ENCODE measurements at regions not wholly inside any gene's neighbourhood (a gene's known extent, or its start where the extent isn't known, plus 50 kb on each side); places are given as distances from the start of the nearest gene placed in this dataset.

DNA sequence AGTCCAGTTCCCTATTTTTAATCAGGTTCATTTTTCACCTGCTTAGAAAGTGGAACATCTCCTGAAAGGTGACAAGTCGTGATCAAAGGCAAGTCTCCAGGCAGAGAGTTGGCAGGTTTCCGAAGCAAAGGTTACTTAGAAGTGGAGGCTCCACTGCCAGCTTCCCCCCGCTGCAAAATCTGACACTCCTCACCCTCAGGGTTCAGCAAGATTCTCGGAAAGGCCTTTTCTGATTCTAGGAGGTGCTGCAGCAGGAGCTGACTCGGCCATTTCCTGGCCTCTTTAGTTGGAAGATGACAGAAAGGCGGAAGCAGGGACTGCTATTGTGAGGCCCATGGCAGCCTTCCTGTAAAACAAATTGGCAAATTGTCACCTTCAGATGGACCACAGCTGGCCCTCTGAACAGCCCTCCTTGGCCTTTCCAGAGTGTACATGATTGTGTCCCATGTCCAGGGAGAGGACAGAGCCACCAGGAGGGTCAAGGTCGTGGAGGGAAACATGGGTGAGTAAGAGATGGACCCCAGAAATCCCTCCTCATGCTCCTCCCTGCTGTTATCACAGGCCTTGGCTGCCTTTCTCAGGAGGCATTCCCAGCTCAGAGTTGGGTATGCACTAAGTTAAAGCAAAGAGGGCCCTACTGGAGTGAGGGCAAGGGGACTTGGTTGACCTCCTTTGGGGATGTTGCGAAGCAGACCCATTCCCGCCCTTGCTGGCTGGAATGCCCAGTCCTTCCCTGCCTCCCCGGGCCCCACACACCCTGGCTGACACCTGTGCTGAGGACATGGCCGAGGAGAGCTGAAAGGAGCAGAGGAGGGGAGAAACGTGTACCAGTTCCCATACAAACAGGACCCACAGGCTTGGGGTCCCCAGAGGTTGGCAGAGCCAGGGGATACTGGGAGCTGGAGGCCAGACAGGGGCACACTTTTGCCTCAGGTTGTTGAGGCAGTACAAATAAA lies 115.5 kb upstream of the IRF2BP2 start:
- DNase-seq, result no peak

DNA sequence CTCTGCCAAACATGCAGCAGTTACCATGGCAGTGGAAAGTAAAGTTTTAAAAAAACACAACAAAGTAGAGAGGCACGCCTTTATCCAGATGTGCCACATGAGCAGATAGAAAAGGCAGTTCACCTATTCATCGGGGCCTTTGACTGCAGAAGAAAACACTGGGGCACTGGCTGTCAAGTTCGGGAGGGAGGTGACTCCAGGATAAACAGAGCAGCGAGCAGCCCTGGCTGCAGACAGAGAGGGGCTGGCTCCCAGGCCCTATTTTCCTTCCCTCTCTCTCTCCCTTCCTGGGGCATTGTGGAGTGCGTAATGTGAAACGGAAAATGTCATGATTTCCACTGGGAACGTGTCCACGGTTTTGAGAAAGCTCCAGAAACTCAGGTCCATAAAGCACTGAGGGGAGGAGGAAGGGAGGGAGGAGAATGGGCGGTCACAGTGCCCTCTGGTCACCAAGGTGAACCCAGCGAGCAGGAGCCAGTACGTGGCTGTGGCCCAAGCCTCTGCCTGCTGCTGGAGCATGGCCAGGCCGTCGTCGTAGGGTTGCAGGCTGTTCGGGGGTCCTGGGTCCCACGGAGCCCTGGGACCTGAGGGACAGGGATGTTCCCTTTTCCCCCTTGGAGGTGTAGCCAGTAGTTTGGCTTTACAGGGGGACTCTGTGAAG lies 114.7 kb upstream of the IRF2BP2 start:
- no peak for DNase-seq

DNA sequence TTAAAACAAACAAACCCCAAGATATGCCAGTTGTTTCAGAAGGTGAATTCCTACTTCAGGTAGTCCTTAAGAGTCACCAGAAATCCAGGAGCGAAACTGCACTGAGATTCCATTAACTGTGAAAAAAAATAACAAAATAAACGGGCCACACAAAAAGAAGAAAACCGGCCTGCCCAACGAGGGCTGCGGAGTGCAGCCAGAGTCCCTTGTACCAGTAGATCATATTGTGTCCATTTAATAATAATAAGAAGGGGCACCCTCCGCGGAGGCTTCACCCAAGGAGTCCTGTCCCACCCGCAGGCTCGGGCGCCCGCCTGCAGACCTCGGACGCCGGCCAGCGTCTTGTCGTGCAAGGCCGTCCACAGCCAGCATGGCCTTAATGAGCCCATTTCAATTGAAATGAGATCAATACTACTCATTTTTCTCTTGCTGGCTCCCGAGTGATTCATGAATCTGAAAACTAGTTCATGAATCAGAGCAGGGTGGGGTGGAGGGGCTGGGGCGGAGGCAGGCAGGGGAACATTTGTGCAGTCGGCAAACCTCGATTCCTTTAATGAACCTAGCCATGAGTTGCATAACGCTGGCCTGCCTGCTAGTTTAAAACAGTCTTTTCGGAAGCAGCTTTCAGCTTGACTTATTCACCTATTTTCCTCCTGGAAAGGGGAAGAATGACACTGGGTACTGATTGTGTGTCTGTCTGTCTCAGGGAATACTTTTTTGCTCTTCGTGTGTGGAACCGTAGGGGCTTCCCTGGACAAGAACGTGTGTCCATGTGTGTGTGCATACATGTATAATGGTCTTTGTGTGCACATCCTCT lies 113.1 kb upstream of the IRF2BP2 start:
- no peak for DNase-seq

DNA sequence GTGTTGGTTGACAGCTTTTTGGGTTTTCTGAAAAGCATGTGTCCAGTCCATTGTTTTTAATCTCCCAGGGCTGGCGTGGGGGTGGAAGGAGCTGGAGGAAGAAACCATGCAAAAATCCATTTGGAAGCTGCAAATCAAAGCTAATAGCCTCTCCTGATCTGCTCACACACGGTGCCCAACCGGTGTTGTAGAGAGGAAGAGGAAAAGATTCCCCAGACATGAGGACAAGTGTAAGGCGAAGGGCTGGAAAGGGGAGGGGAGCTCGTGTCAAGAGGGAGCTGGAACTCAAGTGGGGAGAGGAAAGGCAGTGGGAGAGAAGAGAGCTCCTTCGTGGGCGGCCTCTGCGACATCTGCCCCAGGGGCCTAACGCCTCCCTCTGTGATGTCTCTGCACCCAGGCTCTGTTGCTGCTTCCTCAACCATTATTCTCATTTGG lies 112.3 kb upstream of the IRF2BP2 start:
- no peak for DNase-seq

DNA sequence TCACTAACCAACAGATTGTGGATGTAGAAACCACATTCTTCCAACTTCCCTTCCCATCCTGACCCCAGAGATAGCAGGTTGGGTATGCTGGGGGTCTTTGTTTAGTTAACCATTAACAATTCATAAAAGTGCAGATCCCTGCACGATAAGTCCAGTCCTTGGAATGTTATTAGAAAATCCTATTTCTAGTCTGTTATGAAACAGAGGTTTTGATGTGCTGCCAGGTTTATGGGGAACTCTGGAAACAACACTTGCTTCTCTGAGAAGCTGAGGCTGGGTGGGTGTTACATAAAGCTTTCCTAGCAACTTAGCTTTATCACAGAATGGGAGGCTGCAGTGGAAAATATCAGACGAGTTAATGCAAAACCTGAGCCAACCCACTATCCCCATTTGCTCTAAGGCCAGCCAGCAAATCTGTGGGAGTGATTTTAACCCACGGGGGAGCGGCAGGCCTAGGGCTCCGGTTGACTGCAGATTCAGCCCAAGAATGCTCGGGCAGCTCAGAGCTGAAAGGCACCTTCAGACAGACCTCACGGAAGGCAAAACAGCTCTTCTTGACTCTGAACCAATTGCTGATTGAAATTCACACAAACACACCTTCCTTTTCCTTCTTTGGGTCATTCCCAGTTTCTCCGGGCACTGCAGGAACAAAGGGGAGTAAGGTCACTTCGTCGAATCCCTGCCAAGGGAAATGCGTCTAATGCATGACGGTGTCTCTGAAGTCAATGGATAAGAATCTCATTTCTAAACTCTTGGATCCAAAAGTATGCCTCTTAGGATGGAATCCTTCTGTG lies 111.7 kb upstream of the IRF2BP2 start:
- DNase-seq, result no peak

DNA sequence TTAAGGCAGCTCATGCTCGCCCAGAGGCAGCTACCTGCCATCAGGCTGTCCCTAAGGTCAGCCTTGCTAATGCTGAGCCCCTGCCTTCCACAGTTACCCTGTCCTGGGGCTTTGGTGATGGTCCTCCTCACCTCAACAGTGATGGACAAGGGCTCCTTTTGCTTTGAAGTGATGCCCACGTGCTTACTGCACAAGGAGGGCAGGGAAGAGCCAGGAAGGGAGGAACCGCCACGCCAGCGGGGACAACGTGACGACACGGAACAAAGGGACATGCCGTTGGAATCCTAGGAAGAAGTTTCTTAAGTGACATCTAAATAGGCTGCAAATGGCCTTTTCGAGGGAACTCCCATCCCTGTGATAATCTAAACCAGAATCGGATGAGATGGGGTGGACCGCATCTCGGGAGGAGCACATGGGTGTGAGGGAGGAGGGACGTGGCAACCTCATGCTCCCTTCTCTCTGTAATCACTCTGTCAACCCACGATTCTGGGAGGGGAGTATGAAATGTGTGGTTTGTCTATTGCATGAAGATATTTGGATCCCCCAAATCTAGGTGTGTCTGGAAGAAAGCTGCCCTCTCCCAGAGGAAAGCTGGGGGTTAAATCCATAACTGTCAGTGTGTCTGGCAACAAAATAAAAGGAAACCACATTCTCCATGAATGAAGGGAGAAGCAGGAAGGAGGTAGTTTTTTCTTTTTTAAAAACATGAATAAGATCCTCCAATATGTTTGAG lies 110.9 kb upstream of the IRF2BP2 start:
- DNase-seq, result no peak

DNA sequence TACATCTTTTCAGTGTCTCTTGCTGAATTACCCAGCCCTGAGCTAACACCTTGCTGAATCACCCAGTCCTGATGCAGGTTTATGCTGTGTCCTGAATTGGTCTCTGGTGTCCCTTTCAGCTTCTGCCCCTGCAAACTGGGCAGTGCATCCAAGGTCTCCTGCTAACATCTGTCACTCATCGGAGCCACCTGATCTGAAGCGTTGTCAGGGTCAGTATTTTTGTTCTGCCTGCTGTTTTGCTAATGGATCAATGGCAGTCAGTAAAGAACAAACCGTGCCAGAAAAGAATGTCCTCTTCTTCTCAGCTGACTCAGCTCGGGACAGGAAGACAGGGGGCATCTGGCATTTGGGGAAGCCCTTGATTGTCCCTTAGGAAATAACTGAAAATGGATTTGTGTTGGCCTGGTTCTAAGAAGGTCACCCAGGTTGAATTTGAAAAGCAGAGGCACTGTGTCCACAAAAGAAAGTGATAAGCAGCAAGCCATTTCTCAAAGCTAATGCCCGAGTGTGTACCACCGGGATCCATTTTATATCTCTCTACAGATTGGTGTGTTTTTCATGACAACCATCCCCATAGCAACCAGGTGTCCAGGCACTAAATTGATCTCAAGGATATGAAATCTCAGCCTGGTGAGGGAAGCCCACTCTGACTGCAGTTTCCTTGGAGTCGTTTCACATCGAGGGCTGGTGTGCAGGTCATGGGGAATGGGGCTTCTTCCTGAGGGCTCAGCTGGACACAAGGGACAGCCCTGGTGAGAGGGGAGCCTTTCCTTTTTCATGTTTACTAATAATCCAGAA lies 109.7 kb upstream of the IRF2BP2 start:
- no peak for DNase-seq

DNA sequence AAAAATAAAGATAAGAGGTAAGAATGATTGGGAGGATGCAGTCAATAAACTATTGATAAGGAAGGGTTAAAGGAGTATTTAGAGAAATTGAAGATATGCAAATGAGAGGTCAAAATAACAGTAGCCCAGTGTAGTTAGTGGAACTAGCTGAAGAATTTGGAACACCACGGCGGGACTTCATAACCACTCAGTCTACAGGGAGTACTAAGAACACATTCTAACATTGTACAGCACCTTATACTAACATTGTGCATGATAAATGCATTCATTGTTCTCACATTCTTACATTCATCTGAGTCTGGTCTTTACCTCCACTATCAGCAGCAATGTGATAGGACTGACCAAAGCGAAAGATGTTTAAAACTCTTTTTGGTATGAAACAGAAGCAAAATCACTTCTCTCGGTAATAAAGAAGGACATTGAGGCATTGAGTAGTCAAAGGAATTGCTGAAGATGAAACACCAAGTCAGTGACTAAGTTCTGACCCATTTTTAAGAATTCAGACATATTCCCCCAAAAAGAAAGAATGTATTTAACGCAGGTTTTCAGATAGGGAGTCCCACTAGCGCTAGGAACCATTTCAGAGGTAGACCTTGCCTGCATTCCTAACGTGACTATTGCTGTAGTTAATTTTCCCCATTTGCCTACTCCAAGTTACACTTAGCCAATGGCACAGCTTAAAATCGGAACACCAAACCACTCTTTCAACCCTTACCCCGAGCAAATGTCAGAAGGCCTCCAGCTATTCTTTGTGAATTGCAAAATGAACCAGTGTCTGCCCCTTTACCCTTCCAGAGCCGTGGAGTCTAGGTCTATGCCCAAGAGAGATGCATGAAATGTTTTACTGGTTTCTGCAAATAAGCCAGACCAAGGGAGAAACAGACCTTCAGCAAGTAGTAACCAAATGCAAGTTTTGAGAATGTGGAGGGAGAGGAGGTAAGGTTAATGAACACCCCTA lies 108.8 kb upstream of the IRF2BP2 start:
- DNase-seq, result no peak

DNA sequence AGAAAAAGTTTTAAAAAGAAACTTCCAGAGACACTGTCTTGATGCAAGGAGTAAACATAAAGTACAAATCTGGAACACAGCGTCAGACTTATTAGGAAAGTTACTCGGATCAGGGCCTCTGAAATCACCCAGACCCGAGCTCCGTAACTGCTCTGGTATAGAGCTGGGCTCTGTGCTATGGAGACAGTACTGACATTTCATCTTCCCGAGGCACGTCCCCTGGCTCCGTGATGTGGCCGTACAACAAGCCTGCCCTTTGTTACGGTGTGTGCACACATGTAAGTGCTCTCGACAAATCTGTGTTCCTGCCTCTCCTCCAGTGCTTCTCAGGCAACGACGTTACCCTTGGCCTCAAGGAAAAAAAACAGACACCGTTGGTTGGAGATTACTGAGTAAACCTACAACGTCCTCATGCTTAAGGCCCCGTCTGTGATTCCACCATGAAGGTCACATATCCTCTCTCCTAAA lies 107.0 kb upstream of the IRF2BP2 start:
- DNase-seq, result no peak

DNA sequence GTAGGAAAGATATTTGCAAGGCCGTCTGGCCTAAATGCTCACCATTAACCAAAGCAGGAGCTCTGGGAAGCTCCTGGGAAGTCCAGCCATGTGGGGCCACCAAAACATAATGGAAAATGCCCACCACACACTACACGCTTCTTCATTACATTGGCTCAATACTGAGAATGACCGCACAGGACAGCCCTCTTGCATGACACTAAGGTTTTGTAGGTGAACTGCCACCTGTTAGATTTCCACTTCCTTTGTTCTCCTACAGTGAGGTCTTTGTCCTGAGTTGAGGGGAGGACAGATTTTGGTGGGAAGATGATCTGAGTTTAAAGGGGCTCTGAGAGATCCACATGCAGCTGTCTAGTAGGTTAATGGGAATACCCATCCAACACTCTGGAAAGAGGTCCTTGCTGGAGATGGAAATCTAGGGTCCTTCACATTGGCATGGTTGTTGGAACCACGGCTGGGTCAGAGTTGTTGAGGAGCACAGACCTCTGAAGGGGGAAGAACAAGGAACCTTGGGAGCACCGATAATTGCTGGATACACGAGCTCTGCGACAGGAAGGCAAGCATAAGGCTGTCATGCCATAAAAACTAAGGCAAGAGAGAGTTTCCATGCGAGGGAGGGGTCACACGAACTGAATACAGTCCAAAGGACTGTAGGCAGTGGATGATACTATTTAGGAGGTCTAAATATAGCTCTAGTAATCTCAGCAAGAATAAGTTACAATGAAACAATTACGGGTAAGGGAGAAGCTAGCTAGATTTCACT lies 105.5 kb upstream of the IRF2BP2 start:
- no peak for DNase-seq

DNA sequence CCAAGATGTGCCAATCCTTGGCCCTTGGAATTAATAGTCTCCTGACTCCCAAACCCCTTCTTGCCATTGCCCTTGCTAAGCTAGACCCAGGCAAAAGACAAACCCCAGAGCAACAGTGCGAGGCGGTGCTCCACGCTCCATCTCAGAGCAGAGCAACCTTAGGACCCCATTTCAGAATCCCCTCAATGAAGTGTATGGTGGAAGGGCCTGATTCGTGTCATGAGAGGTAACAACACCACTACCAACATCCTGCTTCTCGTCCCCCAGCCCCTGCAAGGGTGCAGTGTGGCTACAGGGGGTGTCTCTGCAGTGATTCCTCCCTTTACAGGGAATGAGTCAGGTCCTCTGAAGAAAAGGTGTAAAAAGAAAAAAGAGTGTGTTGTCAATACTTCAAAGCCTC lies 103.9 kb upstream of the IRF2BP2 start:
- peak; percentile 13 for DNase-seq

DNA sequence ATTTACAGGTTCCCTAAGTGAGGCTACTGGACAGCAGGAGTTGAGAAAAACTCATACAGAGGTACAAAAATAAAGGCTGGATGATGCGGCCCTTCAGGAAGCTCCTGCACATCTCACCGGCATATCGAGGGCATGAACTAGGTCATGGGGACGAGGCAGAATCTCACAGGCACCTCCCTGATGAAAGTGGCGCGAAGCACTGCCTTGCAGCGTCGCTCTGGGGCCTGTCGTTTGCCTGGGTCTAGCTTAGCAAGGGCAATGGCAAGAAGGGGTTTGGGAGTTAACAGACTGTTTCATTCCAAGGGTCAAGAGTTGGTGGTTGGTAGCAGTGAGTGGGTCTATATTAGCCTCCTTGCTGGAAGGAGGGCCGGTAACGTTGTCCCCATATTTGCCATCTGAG lies 103.5 kb upstream of the IRF2BP2 start:
- no peak for DNase-seq

DNA sequence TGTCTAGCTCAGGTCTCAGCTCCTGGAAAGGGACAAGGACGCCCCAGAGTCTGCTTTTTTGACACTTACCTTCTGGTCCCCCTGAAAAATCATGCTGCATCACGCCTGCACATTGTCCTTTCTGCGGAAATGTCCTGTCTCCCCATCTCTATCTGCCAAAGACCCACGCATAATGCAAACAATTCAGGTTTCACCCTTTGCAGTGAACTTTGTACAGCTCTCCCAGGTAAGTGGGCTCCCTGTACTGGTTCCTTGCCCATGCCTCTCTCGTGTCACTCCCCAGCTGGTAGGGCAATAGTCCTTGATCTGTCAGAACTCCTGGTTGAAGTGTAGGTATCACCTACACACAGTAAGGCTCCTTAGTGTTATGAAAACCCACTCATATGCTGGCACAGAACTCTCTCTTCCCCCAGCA lies 102.9 kb upstream of the IRF2BP2 start:
- no peak for DNase-seq

DNA sequence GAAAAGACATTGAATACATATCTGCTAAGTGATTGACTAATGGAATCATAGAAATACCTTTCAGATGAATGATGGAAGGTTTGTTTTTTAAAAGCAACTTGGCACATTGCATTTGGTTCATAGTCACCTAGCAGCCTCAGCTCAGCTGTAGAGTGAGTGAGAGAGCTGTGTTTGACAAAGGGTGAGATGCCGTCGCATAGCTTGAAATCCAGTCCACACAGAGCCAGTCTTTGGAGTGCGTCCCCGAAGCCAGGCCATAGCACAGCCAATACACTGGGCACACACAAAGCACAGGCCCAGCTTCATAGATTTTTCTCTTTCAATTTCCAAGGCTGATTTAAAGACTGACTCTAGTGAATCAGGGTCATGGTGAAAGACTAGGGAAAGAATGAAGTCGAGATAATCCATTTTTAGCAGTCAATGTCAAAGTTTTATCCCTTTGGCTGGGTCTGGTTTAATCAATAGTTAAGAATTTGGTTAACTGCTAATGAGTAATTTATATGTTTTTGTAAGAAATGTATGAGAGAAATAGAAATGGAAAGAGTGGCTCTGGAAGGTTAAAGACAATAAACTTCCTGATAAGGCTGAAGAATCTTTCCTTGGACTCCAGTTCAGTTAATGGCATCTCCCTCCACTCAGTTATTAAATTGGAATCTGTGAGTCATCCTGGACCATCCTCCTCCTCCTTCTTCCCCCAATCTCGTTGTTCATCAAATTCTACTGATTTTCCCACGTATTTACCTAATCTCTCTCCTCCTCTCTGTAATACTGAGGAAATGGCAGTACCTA lies 101.2 kb upstream of the IRF2BP2 start:
- DNase-seq, result no peak

DNA sequence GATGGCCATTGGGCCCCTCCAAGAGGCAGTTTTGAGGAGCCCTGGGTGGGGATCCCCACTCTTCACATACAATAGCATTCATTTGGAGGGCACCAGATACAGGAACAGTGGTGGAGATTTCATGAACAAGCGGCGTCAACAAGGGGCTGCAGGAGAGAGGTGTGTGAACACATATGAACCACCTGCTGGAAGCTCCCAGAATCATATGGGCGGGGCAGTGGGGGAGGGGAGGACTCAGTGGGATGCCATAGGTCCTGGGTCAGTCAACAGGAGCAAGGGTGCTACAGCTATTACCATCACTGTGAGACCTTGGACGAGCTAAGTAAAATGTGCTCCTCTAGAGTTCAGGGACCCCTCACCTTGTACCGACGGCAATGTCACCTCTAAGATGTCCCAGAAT lies 100.4 kb upstream of the IRF2BP2 start:
- no peak for DNase-seq

DNA sequence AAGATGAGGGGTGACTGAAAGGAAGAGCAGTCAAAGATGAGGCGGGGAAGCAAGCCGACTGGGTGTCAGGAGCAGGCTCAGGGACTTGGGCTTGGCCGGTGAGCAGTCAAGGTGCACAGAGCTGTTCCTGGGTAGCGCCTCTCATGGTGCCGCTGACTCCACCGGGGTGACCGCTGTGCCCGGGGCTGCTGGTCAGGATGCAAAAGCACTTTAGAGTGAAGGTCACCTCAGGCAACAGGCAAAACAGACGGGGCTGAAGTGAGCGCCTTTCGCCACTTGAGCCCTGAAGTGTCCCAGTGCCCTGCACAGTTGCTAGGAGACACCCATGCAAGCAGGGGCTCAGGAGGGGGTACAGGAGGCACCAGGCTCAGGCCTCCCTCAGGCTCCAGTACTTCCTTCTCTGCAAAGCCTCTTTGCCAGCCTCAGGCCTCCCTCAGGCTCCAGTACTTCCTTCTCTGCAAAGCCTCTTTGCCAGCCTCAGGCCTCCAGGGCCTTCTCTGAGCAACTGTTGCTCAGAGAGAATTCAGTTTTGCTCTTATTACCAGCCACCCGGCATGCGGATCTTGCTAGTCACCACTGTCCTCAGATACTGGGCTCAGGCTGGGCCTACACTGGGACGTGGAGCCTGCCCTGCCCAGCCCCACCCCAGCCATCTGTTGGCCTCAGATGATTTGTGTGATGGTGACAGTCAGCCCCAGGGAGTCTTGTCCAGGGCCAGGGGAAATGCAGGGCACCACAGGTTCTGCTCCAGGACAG lies 99.7 kb upstream of the IRF2BP2 start:
- DNase-seq, result no peak

All from NK-92 treated with Interleukin-12 subunit alpha and Interleukin-12 subunit beta, amount 100 ng/mL, for 24 hours (cell line).